ENCODE measurements at regions not wholly inside any gene's neighbourhood (a gene's known extent, or its start where the extent isn't known, plus 50 kb on each side); places are given as distances from the start of the nearest gene placed in this dataset.
A peak's percentile ranks its signal among the peaks of the same experiment; 100 is the strongest.

DNA sequence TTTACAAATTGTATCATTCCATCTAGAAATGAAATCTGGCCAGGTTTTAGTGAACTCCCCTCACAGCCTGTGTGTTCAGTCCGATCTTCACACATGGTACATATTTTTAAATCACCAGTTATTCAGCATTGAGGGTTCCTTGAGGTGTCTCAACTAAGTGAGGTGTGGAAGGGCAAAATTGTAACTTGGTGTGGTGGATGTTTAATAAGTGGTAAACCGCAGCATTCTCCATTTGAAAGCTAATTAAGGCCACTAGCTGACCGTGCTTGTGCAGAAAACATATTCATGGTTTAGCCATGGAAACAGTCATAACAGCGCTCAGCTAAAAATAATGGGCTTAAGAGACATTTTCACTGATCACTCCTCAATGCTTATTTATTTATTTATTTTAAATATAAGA is 786.2 kb upstream of the FANCL start:
- Histone ChIP-seq H3K4me1 (no peaks in the 10 kb centered on the region), H3K27ac (no peak overlapping the region), H3K36me3 (no peaks in the 10 kb centered on the region), H3K9me3 (no peaks in the 10 kb centered on the region), H3K4me3 (no peak overlapping the region), H3K27me3 (no peaks in the 10 kb centered on the region)
- no peak for DNase-seq
- TF ChIP-seq POLR2A (IDR thresholded peaks at IDR 0.05), result no peak
- TF ChIP-seq, protein P1, sequence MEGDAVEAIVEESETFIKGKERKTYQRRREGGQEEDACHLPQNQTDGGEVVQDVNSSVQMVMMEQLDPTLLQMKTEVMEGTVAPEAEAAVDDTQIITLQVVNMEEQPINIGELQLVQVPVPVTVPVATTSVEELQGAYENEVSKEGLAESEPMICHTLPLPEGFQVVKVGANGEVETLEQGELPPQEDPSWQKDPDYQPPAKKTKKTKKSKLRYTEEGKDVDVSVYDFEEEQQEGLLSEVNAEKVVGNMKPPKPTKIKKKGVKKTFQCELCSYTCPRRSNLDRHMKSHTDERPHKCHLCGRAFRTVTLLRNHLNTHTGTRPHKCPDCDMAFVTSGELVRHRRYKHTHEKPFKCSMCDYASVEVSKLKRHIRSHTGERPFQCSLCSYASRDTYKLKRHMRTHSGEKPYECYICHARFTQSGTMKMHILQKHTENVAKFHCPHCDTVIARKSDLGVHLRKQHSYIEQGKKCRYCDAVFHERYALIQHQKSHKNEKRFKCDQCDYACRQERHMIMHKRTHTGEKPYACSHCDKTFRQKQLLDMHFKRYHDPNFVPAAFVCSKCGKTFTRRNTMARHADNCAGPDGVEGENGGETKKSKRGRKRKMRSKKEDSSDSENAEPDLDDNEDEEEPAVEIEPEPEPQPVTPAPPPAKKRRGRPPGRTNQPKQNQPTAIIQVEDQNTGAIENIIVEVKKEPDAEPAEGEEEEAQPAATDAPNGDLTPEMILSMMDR (IDR thresholded peaks at IDR 0.05), result no peak

DNA sequence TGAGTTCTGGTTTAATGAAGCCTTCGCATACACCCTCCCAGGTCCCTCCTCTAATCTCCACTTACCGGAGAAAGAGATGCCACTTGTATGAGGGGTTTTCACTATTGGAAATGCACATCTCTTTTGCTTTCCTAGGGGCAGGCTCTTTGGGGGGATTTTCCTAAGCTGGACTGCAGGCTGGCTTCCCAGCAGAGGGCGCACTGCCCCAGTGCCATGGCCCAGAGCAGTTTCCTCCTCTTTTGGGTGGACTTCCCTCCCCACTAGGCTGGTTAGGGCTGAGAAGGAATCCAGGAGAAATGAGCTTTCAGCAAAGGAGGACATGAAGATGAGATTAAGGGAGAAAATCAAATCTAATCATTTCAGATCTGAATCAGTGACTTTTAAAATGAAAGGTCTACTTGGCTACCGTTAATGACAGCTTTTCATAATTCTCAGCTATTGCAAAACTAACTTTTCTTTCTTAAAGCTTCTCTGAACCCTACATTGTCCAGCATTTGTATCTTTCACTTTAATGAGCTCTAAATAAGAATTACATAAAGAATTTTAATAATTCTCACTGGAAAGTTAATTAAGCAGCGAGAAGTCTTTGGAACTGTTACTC is 784.1 kb upstream of the FANCL start:
- H3K27me3 ChIP-seq, result no peaks in the 10 kb centered on the region
- H3K9me3 ChIP-seq, result no peaks in the 10 kb centered on the region
- no peak for TF ChIP-seq POLR2A (IDR thresholded peaks at IDR 0.05)
- TF ChIP-seq, protein P1 (IDR thresholded peaks at IDR 0.05), result peak in 5 of 6 experiments; percentile 37 to 53 (median 43)
- no peaks in the 10 kb centered on the region for H3K4me1 ChIP-seq
- H3K4me3 ChIP-seq, result no peak overlapping the region
- no peaks in the 10 kb centered on the region for H3K36me3 ChIP-seq
- no peak overlapping the region for H3K27ac ChIP-seq
- DNase-seq, result peak in 2 of 3 donors; percentile 30 to 65

DNA sequence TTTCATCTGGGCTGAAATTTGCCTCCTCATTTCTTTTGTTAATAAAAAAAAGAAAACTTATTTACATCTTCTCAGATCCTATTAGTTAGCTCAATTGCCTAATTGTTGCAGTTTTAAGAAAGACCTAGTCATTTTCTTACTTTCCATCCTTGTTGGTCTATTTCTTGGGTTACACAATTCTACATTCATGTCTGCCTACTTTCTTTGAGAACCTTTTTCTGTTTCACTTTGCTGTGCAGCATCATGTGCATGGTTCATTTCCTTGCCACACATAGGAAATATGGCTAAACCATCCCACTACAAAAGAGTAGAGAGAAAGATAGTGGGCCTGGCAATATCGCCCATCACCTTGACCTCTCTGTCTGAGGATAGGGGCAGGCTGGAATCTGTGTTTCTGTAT is 780.7 kb upstream of the FANCL start:
- no peak for DNase-seq
- Histone ChIP-seq H3K4me1 (no peaks in the 10 kb centered on the region), H3K9me3 (no peaks in the 10 kb centered on the region), H3K4me3 (no peak overlapping the region), H3K36me3 (no peaks in the 10 kb centered on the region), H3K27me3 (no peaks in the 10 kb centered on the region), H3K27ac (no peak overlapping the region)
- TF ChIP-seq, protein P1 (IDR thresholded peaks at IDR 0.05), result no peak
- TF ChIP-seq POLR2A (IDR thresholded peaks at IDR 0.05), result no peak

DNA sequence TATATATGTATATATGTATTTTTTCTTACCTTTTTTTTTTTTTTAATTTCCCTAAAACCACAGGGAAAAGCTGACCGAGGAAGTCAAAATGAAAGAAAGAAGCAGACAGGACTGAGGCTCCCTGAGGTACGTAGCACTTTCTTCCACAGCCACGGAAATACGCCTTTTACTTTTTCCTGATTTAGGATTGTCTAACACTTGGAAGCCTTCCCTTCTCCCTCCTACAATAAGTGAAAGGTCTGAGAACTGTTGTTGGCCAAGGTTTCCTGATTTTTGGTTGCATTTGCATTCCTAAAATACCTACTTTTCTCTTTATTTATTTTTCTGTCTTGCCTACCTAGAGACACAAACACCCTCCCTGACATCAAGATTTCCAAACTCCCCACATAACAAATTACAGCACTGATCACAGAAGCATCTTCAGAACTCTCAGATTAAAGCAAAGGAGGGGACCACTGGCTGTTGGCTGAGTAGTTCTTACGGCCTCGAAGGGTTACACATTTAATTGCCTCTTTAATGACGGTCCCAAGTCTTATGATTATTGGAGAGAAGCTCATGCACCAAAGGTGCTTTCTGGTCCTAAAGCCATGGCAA is 778.5 kb upstream of the FANCL start:
- Histone ChIP-seq H3K27me3 (no peaks in the 10 kb centered on the region), H3K27ac (no peak overlapping the region), H3K4me3 (no peak overlapping the region), H3K9me3 (no peaks in the 10 kb centered on the region), H3K36me3 (no peaks in the 10 kb centered on the region), H3K4me1 (no peaks in the 10 kb centered on the region)
- TF ChIP-seq POLR2A (IDR thresholded peaks at IDR 0.05), result no peak
- TF ChIP-seq, protein P1 (IDR thresholded peaks at IDR 0.05), result no peak
- no peak for DNase-seq

DNA sequence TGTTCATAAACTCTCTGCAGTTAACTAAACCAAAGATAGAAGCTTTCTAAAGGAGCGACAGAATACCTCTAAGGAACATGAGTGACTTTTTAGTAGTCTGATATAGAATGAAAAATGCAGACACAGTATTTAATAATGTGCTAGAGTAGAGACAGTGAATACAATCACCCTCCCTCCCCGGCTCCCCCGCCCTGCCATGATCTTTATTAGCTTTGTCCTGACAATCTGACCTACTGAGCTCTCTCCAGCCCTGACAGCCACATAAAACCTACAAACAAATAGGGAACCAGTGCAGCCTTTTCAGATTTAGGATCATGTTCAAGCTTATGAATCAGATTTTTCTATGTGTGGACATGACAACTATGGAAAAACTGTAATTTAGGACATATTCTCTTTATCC is 777.6 kb upstream of the FANCL start:
- Histone ChIP-seq H3K4me1 (no peaks in the 10 kb centered on the region), H3K27ac (no peak overlapping the region), H3K4me3 (no peak overlapping the region), H3K9me3 (no peaks in the 10 kb centered on the region), H3K36me3 (no peaks in the 10 kb centered on the region), H3K27me3 (no peaks in the 10 kb centered on the region)
- TF ChIP-seq, protein P1 (IDR thresholded peaks at IDR 0.05), result no peak
- TF ChIP-seq POLR2A (IDR thresholded peaks at IDR 0.05), result no peak
- no peak for DNase-seq

Data from Peyer's patch (tissue), 4 donors.